Keratinocyte (primary cell): ENCODE measurements at regions not wholly inside any gene's neighbourhood (a gene's known extent, or its start where the extent isn't known, plus 50 kb on each side); places are given as distances from the start of the nearest gene placed in this dataset.

ENCODE experiments used
- DNase-seq: peaks from one replicate; pipeline ENCODE4 v3.0.0-alpha.2; 2011; ENCODE audit warnings: low read depth, missing footprints, low spot score
- FAIRE-seq: peaks from 2 replicates; lab custom pipeline; 2011; peaks lifted over from hg19 to GRCh38; lab: Jason Lieb, UNC
- H2AFZ ChIP-seq: 2 replicates; pipeline ENCODE4 v1.6.0; 2012; ENCODE audit warnings: low read length, control low read depth, inconsistent platforms; ENCODE audit not compliant: control insufficient read depth
- H3K27ac ChIP-seq: 2 replicates; pipeline ENCODE4 v1.5.1; 2011; ENCODE audit warnings: low read length; ENCODE audit not compliant: control insufficient read depth, insufficient read depth
- H3K27me3 ChIP-seq: 3 replicates; pipeline ENCODE4 v1.6.0; 2011; ENCODE audit warnings: low read length; ENCODE audit not compliant: control insufficient read depth, insufficient read depth; ENCODE audit errors: extremely low read depth
- H3K36me3 ChIP-seq, 2 experiments: 2 replicates in 1 of 2; 3 replicates in 1 of 2; pipeline ENCODE4 v1.5.1; 2011; ENCODE audit warnings: low read length in 2 of 2, mild to moderate bottlenecking in 1 of 2; ENCODE audit not compliant: control insufficient read depth in 2 of 2, insufficient read depth in 2 of 2; ENCODE audit errors: extremely low read depth in 1 of 2
- H3K4me1 ChIP-seq: 3 replicates; pipeline ENCODE4 v1.5.1; 2011; ENCODE audit warnings: low read length; ENCODE audit not compliant: control insufficient read depth, insufficient read depth; ENCODE audit errors: extremely low read depth
- H3K4me2 ChIP-seq: 3 replicates; pipeline ENCODE4 v1.6.0; 2011; ENCODE audit warnings: low read depth, low read length; ENCODE audit not compliant: control insufficient read depth, insufficient read depth; ENCODE audit errors: extremely low read depth
- H3K4me3 ChIP-seq, 3 experiments: fragments of 200-600 bp in 1 of 3; sonication (generic) in 1 of 3; 2 replicates in 2 of 3; 3 replicates in 1 of 3; pipeline ENCODE4 v1.5.1; 2011 to 2016; ENCODE audit warnings: low read length in 3 of 3, mild to moderate bottlenecking in 3 of 3, control low read depth in 2 of 3, inconsistent platforms in 1 of 3, low read depth in 1 of 3, mixed read lengths in 1 of 3, mixed run types in 1 of 3, moderate library complexity in 1 of 3; ENCODE audit not compliant: control insufficient read depth in 2 of 3, insufficient read depth in 2 of 3; ENCODE audit errors: extremely low read depth in 1 of 3
- H3K79me2 ChIP-seq: 2 replicates; pipeline ENCODE4 v1.6.0; 2012; ENCODE audit warnings: low read length; ENCODE audit not compliant: control insufficient read depth, insufficient read depth
- H3K9ac ChIP-seq: 3 replicates; pipeline ENCODE4 v1.6.0; 2011; ENCODE audit warnings: low read length; ENCODE audit not compliant: control insufficient read depth, insufficient read depth; ENCODE audit errors: extremely low read depth
- H3K9me1 ChIP-seq: 3 replicates; pipeline ENCODE4 v1.6.0; 2011; ENCODE audit warnings: low read length; ENCODE audit not compliant: control insufficient read depth, insufficient read depth; ENCODE audit errors: extremely low read depth
- H3K9me3 ChIP-seq: 2 replicates; pipeline ENCODE4 v1.5.1; 2012; ENCODE audit warnings: low read depth, low read length; ENCODE audit not compliant: control insufficient read depth
- H4K20me1 ChIP-seq: 3 replicates; pipeline ENCODE4 v1.6.0; 2011; ENCODE audit warnings: low read length; ENCODE audit not compliant: control insufficient read depth, insufficient read depth; ENCODE audit errors: extremely low read depth
- EZH2 ChIP-seq: IDR thresholded peaks from one replicate; pipeline ENCODE4 v1.6.1; 2012; ENCODE audit warnings: inconsistent platforms, mild to moderate bottlenecking, low read length, moderate library complexity
- dilution Hi-C: fragments of 300-500 bp; cut with MboI; formaldehyde crosslinking; loops from one replicate; pipeline ENCODE4 v1.7.0; 2020; ENCODE audit warnings: low sequenced_read_pairs; ENCODE audit not compliant: extremely low pct_ligation_motif_present
- TF ChIP-seq, protein P1 (sequence below), 3 experiments: IDR thresholded peaks in 1 of 3; conservative IDR thresholded peaks in 1 of 3; optimal IDR thresholded peaks in 1 of 3; 2 replicates in 2 of 3; 3 replicates in 1 of 3; pipeline versions ENCODE3 to v1.5.1; 2011; ENCODE audit warnings: low read length in 3 of 3, mild to moderate bottlenecking in 3 of 3, moderate library complexity in 2 of 3, control low read depth in 1 of 3, inconsistent platforms in 1 of 3; ENCODE audit not compliant: insufficient read depth in 2 of 3; ENCODE audit errors: extremely low read depth in 1 of 3

- no peak overlapping the region for H3K27ac ChIP-seq
- TF ChIP-seq, protein P1, sequence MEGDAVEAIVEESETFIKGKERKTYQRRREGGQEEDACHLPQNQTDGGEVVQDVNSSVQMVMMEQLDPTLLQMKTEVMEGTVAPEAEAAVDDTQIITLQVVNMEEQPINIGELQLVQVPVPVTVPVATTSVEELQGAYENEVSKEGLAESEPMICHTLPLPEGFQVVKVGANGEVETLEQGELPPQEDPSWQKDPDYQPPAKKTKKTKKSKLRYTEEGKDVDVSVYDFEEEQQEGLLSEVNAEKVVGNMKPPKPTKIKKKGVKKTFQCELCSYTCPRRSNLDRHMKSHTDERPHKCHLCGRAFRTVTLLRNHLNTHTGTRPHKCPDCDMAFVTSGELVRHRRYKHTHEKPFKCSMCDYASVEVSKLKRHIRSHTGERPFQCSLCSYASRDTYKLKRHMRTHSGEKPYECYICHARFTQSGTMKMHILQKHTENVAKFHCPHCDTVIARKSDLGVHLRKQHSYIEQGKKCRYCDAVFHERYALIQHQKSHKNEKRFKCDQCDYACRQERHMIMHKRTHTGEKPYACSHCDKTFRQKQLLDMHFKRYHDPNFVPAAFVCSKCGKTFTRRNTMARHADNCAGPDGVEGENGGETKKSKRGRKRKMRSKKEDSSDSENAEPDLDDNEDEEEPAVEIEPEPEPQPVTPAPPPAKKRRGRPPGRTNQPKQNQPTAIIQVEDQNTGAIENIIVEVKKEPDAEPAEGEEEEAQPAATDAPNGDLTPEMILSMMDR (optimal IDR thresholded peaks at IDR 0.05 in 1 of 3, IDR thresholded peaks at IDR 0.05 in 1 of 3, conservative IDR thresholded peaks at IDR 0.05 in 1 of 3; ENCODE audit: extremely low read depth in 1 of 3, insufficient read depth in 2 of 3, low read length in 3 of 3): no peak
- no peak for TF ChIP-seq EZH2
- no peak overlapping the region for H3K9ac ChIP-seq
- no peaks in the 10 kb centered on the region for H4K20me1 ChIP-seq
- no peak overlapping the region for H2AFZ ChIP-seq
- no peaks in the 10 kb centered on the region for H3K9me3 ChIP-seq
- H3K4me2 ChIP-seq: no peak overlapping the region
- H3K36me3 ChIP-seq: no peaks in the 10 kb centered on the region
- dilution Hi-C loops: no loop called here
- H3K27me3 ChIP-seq: peaks cover 7% of the 10 kb centered on the region
- H3K9me1 ChIP-seq: no peaks in the 10 kb centered on the region
- no peaks in the 10 kb centered on the region for H3K4me1 ChIP-seq
- H3K4me3 ChIP-seq: no peak overlapping the region
- FAIRE-seq (no peak), DNase-seq (no peak)
- H3K79me2 ChIP-seq: no peaks in the 10 kb centered on the region
Observed at GRCh38 chr3:156070028-156070427, 50.4 kb upstream of the KCNAB1 start.
